Testis (tissue), 2 donors: ENCODE measurements at regions not wholly inside any gene's neighbourhood (a gene's known extent, or its start where the extent isn't known, plus 50 kb on each side); places are given as distances from the start of the nearest gene placed in this dataset.

Experiments
- DNase-seq: peaks from one replicate; pipeline ENCODE4 v3.0.0-alpha.2; 2019
- H3K27ac ChIP-seq, 2 donors: fragments of 200-600 bp; sonication (generic); one replicate each; pipeline ENCODE4 v1.5.1; 2019
- H3K27me3 ChIP-seq: fragments of 200-600 bp; sonication (generic); one replicate; pipeline ENCODE4 v1.5.1; 2019
- H3K36me3 ChIP-seq: fragments of 200-600 bp; sonication (generic); one replicate; pipeline ENCODE4 v1.5.1; 2017; ENCODE audit warnings: low read depth; ENCODE audit errors: missing control alignments
- H3K4me1 ChIP-seq: fragments of 200-600 bp; sonication (generic); one replicate; pipeline ENCODE4 v1.5.1; 2019
- H3K4me3 ChIP-seq, 2 donors: fragments of 200-600 bp; sonication (generic); one replicate each; pipeline ENCODE4 v1.5.1; 2017 to 2019
- H3K9me3 ChIP-seq: fragments of 200-600 bp; sonication (generic); one replicate; pipeline ENCODE4 v1.5.1; 2017
- POLR2A ChIP-seq: fragments of 450-650 bp; IDR thresholded peaks from one replicate; pipeline ENCODE4 v1.6.1; 2017; ENCODE audit warnings: antibody characterized with exemption, mild to moderate bottlenecking, moderate library complexity
- WGBS, 2 donors: methylation state at CpG; one replicate each; pipeline ENCODE4 v1.1.5; 2018; 5-methylcytosine and 5-hydroxymethylcytosine counted together
- intact Hi-C: fragments of 100-400 bp; cut with DNase I; formaldehyde crosslinking; loops from one replicate; pipeline ENCODE4 v1.15.1; 2023; ENCODE audit warnings: low total_unique reads
- TF ChIP-seq, protein P1 (sequence below), 3 experiments: fragments of 450-650 bp in 2 of 3; fragments of 200-600 bp in 1 of 3; sonication (generic) in 1 of 3; IDR thresholded peaks; one replicate each; pipeline ENCODE4 v1.5.1; 2016 to 2019; ENCODE audit warnings: antibody characterized with exemption in 3 of 3, mild to moderate bottlenecking in 2 of 3, moderate library complexity in 1 of 3

DNA sequence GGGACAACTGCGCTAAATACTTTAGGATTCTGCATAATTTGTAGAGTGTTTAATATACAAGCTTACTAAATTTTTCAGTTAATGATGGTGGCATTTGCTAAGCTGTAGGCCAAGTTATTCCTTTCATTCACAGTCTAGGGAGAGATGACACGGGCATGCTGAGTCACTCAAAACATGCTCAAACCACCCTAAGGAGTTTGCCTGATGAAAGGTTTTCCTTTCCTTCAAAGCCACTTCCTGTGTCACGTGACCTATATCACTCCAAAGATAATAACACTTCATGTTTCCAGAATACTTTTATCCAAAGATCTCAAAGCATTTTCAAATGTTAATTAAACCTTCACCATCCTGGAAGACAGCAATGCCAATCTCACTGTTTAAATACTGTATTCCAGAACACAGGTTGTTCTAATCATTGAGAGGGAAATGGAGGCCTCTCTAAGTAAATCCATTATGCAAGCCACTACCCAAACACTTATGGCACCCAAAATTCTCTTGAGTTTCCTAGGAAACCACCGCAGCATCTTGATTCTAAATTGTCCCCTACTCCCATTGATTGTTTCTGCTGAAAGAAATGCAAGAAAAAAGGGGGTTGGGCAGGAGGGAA, 207.0 kb upstream of the CDKN3 start:
- no peak for DNase-seq

DNA sequence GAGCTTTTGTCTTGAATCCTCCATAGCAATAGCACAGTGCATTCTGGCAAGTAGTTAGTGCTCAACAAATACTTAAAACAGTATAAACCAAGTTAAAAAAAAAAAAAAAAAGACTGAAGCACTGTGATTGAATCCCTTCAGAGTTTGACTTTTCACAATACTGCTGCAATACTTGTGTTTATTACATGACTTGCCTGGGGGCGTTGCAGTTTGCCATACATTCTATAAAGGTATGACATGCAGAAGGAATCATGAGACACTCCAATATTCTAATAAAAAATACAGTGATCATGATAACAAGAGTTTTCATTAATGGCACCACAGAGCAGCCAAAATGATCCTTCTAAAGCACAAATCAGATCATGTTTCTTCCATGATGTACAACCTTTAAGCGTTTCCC, 205.0 kb upstream of the CDKN3 start:
- WGBS, 2 donors = 45 to 98% methylated on average over 2 of the region's 2 CpGs
- no peak overlapping the region for H3K27ac ChIP-seq
- H3K4me3 ChIP-seq = no peak overlapping the region
- no peak for DNase-seq
- intact Hi-C loops = no loop called here
- TF ChIP-seq, protein P1, sequence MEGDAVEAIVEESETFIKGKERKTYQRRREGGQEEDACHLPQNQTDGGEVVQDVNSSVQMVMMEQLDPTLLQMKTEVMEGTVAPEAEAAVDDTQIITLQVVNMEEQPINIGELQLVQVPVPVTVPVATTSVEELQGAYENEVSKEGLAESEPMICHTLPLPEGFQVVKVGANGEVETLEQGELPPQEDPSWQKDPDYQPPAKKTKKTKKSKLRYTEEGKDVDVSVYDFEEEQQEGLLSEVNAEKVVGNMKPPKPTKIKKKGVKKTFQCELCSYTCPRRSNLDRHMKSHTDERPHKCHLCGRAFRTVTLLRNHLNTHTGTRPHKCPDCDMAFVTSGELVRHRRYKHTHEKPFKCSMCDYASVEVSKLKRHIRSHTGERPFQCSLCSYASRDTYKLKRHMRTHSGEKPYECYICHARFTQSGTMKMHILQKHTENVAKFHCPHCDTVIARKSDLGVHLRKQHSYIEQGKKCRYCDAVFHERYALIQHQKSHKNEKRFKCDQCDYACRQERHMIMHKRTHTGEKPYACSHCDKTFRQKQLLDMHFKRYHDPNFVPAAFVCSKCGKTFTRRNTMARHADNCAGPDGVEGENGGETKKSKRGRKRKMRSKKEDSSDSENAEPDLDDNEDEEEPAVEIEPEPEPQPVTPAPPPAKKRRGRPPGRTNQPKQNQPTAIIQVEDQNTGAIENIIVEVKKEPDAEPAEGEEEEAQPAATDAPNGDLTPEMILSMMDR (IDR thresholded peaks at IDR 0.05) = no peak
- TF ChIP-seq POLR2A = no peak
- no peaks in the 10 kb centered on the region for H3K36me3 ChIP-seq
- H3K4me1 ChIP-seq = no peaks in the 10 kb centered on the region
- H3K9me3 ChIP-seq = no peaks in the 10 kb centered on the region
- no peaks in the 10 kb centered on the region for H3K27me3 ChIP-seq

More for the DNA sequence above, 207.0 kb upstream of the CDKN3 start:
- intact Hi-C loops = no loop called here
- no peaks in the 10 kb centered on the region for H3K27me3 ChIP-seq
- no peaks in the 10 kb centered on the region for H3K9me3 ChIP-seq
- no peaks in the 10 kb centered on the region for H3K36me3 ChIP-seq
- 73 to 76% methylated on average over 4 of the region's 4 CpGs for WGBS, 2 donors
- no peak overlapping the region for H3K4me3 ChIP-seq
- TF ChIP-seq, protein P1 (IDR thresholded peaks at IDR 0.05) = no peak
- H3K27ac ChIP-seq = no peak overlapping the region
- H3K4me1 ChIP-seq = no peaks in the 10 kb centered on the region

DNA sequence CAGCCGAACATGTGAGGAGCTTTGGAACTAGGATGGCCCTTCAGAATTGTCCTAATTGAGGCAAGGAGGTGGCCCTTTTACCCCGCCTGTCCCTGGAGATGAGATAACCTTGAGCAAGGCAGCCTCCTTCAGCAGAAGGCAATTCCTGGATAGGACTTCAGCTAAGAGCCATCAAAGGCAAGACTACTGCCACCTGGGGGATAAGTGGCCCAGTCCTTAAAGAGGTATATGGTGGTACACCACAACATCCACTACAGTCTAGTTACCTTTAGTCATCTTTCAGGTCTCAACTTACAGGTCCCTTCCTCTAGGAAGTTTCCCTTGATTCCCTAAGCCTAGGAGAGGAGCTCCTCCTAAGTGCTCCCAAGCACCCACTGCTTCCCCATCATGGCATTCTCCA, 204.2 kb upstream of the CDKN3 start:
- WGBS, 2 donors = 52 to 100% methylated on average over 1 to 2 of the region's 2 CpGs
- Histone ChIP-seq H3K27me3 (no peaks in the 10 kb centered on the region), H3K4me3 (no peak overlapping the region), H3K36me3 (no peaks in the 10 kb centered on the region), H3K9me3 (no peaks in the 10 kb centered on the region), H3K27ac (no peak overlapping the region), H3K4me1 (no peaks in the 10 kb centered on the region)
- intact Hi-C loops = no loop called here
- TF ChIP-seq POLR2A = no peak
- TF ChIP-seq, protein P1 (IDR thresholded peaks at IDR 0.05) = no peak
- no peak for DNase-seq

DNA sequence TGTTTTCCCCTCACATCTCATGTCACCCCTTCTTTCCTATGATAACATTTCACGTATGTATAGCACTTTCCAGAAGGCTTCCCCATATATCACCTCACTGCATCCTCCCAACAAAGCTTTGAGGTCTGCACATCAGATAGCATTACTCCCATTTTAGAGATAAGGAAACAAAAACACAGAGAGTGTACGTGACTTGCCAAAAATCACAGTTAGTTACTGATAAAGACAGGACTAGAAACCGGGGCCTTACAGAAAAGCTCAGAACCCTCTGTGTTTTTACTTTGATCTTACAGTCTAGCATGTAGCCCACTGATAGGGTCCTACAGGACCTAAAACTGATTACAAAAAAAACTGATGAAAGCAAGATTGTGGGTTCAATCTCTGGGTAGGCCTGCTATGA, 202.9 kb upstream of the CDKN3 start:
- TF ChIP-seq, protein P1 (IDR thresholded peaks at IDR 0.05) = no peak
- TF ChIP-seq POLR2A = no peak
- intact Hi-C loops = no loop called here
- Histone ChIP-seq H3K27me3 (no peaks in the 10 kb centered on the region), H3K4me1 (no peaks in the 10 kb centered on the region), H3K4me3 (no peak overlapping the region), H3K36me3 (no peaks in the 10 kb centered on the region), H3K9me3 (no peaks in the 10 kb centered on the region), H3K27ac (no peak overlapping the region)
- no peak for DNase-seq
- WGBS, 2 donors = 33 to 74% methylated on average over 3 of the region's 3 CpGs

DNA sequence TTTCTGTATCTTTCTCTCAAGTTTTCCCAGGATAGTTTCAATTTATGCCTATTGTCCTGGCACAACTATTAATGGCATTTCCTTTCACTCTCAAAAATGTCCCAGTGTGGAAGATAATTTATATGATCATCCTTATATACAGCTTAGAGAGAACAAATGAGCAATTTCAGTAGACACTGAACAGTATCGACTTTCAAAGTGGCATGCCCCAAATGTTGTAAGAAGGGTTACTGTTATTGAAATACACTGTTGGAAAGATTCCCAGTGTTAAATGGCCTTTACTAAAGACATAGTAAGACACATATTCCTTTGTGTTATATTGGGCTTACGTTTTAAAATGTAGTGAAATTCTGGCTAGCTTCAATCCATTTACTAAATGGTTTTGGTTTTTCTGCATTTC, 202.3 kb upstream of the CDKN3 start:
- H3K4me1 ChIP-seq = no peaks in the 10 kb centered on the region
- intact Hi-C loops = no loop called here
- no peaks in the 10 kb centered on the region for H3K36me3 ChIP-seq
- 75 to 79% methylated on average over 2 of the region's 2 CpGs for WGBS, 2 donors
- H3K9me3 ChIP-seq = no peaks in the 10 kb centered on the region
- TF ChIP-seq, protein P1 (IDR thresholded peaks at IDR 0.05) = no peak
- no peak for TF ChIP-seq POLR2A
- no peak for DNase-seq
- H3K4me3 ChIP-seq = no peak overlapping the region
- no peak overlapping the region for H3K27ac ChIP-seq
- H3K27me3 ChIP-seq = no peaks in the 10 kb centered on the region
